Body of pancreas (tissue), 4 donors: ENCODE measurements at regions not wholly inside any gene's neighbourhood (a gene's known extent, or its start where the extent isn't known, plus 50 kb on each side); places are given as distances from the start of the nearest gene placed in this dataset.

Source experiments
- ATAC-seq: fragments of 150-250 bp; one replicate; pipeline ENCODE4 v1.9.1; 2016
- DNase-seq, 4 donors: peaks; one replicate each; pipeline ENCODE4 v3.0.0-alpha.2; 2019
- H3K27ac ChIP-seq, 4 donors: fragments of 200-600 bp; sonication (generic); 1 replicate in 3 of 4; 2 replicates in 1 of 4; pipeline versions ENCODE4 v1.5.1 to v1.6.1; 2016 to 2019; ENCODE audit warnings: mild to moderate bottlenecking in 1 of 4, mixed read lengths in 1 of 4, moderate library complexity in 1 of 4
- H3K27me3 ChIP-seq, 2 donors: fragments of 200-600 bp; sonication (generic); one replicate each; pipeline ENCODE4 v1.6.0; 2016; ENCODE audit warnings: mild to moderate bottlenecking in 1 of 2
- H3K36me3 ChIP-seq, 2 donors: fragments of 200-600 bp; sonication (generic); replicated peaks in 1 of 2; 2 replicates each; pipeline ENCODE4 v1.5.1; 2016; ENCODE audit warnings: low read depth in 2 of 2; ENCODE audit not compliant: insufficient read depth in 1 of 2
- H3K4me1 ChIP-seq: fragments of 200-600 bp; sonication (generic); one replicate; pipeline ENCODE4 v1.6.0; 2016
- H3K4me3 ChIP-seq, 2 donors: fragments of 200-600 bp; sonication (generic); 1 replicate in 1 of 2; 2 replicates in 1 of 2; pipeline ENCODE4 v1.5.1; 2016 to 2019
- H3K9me3 ChIP-seq, 3 donors: fragments of 200-600 bp; sonication (generic); 1 replicate in 2 of 3; 2 replicates in 1 of 3; pipeline ENCODE4 v1.5.1; 2016
- POLR2A ChIP-seq, 3 donors: fragments of 450-650 bp; IDR thresholded peaks; one replicate each; pipeline ENCODE4 v1.6.1; 2016; ENCODE audit warnings: antibody characterized with exemption in 3 of 3, mild to moderate bottlenecking in 2 of 3
- WGBS, 2 donors: methylation state at CpG; one replicate each; pipeline ENCODE4 v1.1.5; 2017; 5-methylcytosine and 5-hydroxymethylcytosine counted together
- intact Hi-C: fragments of 100-400 bp; cut with DNase I; formaldehyde crosslinking; loops from one replicate; pipeline ENCODE4 v1.15.1; 2023
- TF ChIP-seq, protein P1 (sequence below), 7 experiments: fragments of 450-650 bp in 4 of 7; fragments of 200-600 bp in 3 of 7; sonication (generic) in 3 of 7; IDR thresholded peaks; one replicate each; pipeline ENCODE4 v1.5.1; 2016 to 2019; ENCODE audit warnings: antibody characterized with exemption in 7 of 7

DNA sequence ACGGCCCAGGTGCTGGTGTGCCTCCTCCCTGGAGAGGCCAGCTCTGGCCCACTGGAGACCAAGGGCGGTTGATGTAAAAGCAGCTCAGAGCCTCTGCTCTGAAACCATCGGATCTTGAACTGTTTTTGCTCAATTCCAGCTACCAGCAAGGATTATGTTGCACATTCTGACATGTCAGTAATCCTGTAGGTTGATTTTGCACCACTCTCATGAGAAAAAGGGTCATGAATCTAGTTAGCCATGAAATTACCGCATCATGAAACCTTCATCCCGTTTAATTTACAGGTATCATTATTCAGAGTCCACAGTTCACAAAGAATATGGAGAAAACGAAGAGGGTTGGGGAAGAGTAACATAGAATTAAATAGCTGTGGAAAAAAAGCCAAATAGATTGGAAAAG lies 120.4 kb upstream of the NSMCE3 start:
- TF ChIP-seq, protein P1, sequence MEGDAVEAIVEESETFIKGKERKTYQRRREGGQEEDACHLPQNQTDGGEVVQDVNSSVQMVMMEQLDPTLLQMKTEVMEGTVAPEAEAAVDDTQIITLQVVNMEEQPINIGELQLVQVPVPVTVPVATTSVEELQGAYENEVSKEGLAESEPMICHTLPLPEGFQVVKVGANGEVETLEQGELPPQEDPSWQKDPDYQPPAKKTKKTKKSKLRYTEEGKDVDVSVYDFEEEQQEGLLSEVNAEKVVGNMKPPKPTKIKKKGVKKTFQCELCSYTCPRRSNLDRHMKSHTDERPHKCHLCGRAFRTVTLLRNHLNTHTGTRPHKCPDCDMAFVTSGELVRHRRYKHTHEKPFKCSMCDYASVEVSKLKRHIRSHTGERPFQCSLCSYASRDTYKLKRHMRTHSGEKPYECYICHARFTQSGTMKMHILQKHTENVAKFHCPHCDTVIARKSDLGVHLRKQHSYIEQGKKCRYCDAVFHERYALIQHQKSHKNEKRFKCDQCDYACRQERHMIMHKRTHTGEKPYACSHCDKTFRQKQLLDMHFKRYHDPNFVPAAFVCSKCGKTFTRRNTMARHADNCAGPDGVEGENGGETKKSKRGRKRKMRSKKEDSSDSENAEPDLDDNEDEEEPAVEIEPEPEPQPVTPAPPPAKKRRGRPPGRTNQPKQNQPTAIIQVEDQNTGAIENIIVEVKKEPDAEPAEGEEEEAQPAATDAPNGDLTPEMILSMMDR (IDR thresholded peaks at IDR 0.05), result no peak
- TF ChIP-seq POLR2A (IDR thresholded peaks at IDR 0.05), result no peak
- Histone ChIP-seq H3K36me3 (no peaks in the 10 kb centered on the region), H3K27me3 (no peaks in the 10 kb centered on the region), H3K27ac (no peak overlapping the region), H3K4me3 (no peak overlapping the region), H3K4me1 (no peaks in the 10 kb centered on the region), H3K9me3 (no peaks in the 10 kb centered on the region)
- DNase-seq (no peak), ATAC-seq (no peak)
- intact Hi-C loops, result no loop called here
- 60 to 69% methylated on average over 5 to 6 of the region's 6 CpGs for WGBS, 2 donors

DNA sequence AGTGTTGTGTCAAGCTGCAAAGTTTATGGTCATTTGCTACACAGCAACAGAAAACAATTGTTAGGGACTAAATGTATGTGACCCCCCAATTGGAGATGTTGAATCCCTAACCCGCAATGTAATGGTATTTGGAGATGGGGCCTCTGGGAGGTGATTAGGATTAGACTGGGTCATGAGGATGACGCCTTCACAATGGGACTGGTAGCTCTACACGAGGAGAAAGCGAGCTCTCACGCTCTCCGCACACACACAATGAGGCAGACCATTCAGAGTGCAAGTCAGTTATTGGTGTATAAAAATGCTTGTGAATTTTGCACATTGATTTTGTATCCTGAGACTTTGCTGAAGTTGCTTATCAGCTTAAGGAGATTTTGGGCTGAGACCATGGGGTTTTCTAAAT lies 116.9 kb upstream of the NSMCE3 start:
- ATAC-seq (no peak), DNase-seq (no peak)
- Histone ChIP-seq H3K4me3 (no peak overlapping the region), H3K4me1 (no peaks in the 10 kb centered on the region), H3K27ac (no peak overlapping the region), H3K27me3 (no peaks in the 10 kb centered on the region), H3K9me3 (no peaks in the 10 kb centered on the region), H3K36me3 (no peaks in the 10 kb centered on the region)
- 90 to 91% methylated on average over 6 of the region's 6 CpGs for WGBS, 2 donors
- no peak for TF ChIP-seq POLR2A (IDR thresholded peaks at IDR 0.05)
- TF ChIP-seq, protein P1 (IDR thresholded peaks at IDR 0.05), result no peak
- intact Hi-C loops, result no loop called here

DNA sequence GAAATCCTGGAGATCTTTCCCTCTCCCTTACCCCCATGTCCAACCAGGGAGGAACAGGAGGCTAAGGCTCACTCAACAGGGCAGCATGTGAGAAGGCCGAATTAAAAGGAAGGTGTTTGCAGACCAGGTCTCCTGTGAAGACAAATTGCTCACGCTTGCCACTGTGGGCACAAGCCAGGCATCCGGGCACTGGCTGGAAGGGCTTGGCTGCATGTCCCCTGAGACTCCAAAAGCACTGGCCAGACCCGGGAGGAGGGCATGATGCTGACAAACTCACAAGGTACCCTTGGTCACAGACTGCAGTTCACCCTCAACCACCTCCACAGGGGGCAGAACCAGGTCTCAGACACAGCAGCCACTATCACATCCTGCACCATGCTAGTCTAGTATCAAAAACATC lies 113.7 kb upstream of the NSMCE3 start:
- TF ChIP-seq, protein P1 (IDR thresholded peaks at IDR 0.05), result no peak
- no peak for TF ChIP-seq POLR2A (IDR thresholded peaks at IDR 0.05)
- Histone ChIP-seq H3K27me3 (no peaks in the 10 kb centered on the region), H3K27ac (no peak overlapping the region), H3K9me3 (no peaks in the 10 kb centered on the region), H3K4me1 (no peaks in the 10 kb centered on the region), H3K4me3 (no peak overlapping the region), H3K36me3 (no peaks in the 10 kb centered on the region)
- ATAC-seq (no peak), DNase-seq (no peak)
- WGBS, 2 donors, result 44 to 58% methylated on average over 4 of the region's 4 CpGs
- intact Hi-C loops, result no loop called here

DNA sequence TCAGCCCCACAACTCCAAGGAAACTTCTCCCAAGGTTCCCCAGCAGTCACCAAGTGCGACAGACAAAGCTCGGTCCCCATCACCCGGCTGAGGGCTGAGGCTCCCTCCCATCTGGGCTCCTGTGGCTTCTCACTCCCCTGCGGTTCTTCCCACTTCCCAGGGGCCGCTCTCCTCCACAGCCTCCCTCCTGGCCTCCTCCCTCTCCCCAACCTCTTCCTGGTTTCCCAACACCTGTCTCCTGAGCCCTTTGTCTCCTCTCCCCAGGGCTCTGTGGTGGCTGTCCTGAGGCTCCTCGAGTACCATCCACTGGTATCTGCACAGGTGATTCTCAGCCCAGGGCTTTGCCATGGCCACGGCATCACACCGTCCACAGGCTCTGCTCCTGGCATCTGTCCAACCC lies 113.2 kb upstream of the NSMCE3 start:
- Histone ChIP-seq H3K4me1 (no peaks in the 10 kb centered on the region), H3K27ac (no peak overlapping the region), H3K4me3 (no peak overlapping the region), H3K27me3 (no peaks in the 10 kb centered on the region), H3K36me3 (no peaks in the 10 kb centered on the region), H3K9me3 (no peaks in the 10 kb centered on the region)
- ATAC-seq (no peak), DNase-seq (no peak)
- TF ChIP-seq, protein P1 (IDR thresholded peaks at IDR 0.05), result no peak
- no peak for TF ChIP-seq POLR2A (IDR thresholded peaks at IDR 0.05)
- WGBS, 2 donors, result 64 to 77% methylated on average over 8 of the region's 8 CpGs
- intact Hi-C loops, result no loop called here

DNA sequence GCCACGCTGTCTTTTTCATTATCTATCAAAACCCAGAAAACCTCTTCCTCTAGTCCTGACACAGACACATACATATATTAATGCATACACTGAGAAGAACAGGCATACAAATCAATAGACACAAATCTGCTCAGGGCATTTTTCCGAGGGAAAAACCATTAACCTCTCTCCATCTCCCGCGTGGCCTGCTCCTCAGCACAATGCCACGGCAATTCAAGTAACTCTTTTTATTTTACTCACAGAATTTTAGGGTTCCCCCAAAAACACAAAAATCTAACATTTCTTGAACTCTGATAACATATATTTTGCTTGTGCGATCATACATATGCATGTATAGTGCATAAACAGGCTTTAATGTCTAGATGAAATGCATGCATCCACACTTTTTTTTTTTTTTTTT lies 110.8 kb upstream of the NSMCE3 start:
- Histone ChIP-seq H3K4me1 (no peaks in the 10 kb centered on the region), H3K27me3 (no peaks in the 10 kb centered on the region), H3K9me3 (no peaks in the 10 kb centered on the region), H3K4me3 (no peak overlapping the region), H3K36me3 (no peaks in the 10 kb centered on the region), H3K27ac (no peak overlapping the region)
- no peak for TF ChIP-seq POLR2A (IDR thresholded peaks at IDR 0.05)
- TF ChIP-seq, protein P1 (IDR thresholded peaks at IDR 0.05), result no peak
- 89 to 92% methylated on average over 6 of the region's 6 CpGs for WGBS, 2 donors
- DNase-seq (no peak), ATAC-seq (no peak)
- intact Hi-C loops, result no loop called here
